EL (cell line): ENCODE measurements at regions not wholly inside any gene's neighbourhood (a gene's known extent, or its start where the extent isn't known, plus 50 kb on each side); places are given as distances from the start of the nearest gene placed in this dataset.

Experiments
- DNase-seq: peaks from one replicate; pipeline ENCODE4 v3.0.0-alpha.2; 2016

DNA sequence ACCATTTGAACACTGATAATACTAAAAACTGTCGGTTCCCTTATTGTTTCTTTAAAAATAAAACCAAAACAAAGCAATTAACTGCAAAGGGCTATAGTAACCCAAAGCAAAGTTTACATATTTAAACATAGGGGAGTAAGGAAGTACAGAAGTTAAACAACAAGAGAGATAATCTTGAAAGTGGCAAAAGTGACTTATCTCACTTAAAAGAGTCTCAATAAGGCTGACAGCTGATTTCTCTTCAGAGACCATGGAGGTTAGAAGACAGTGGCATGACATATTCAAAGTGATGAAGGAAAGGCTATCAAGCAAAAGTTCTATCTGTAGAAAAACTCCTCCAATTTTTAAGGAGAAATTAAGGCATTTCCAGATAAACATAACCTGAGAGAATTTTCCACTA is 233.5 kb upstream of the HDAC9 start:
- no peak for DNase-seq

GRCh38 chr7:18265611-18266281 is 229.8 kb upstream of the HDAC9 start:
- no peak for DNase-seq

- DNase-seq: no peak
These were observed 227.0 kb upstream of the HDAC9 start for GRCh38 chr7:18268571-18268970.

DNA sequence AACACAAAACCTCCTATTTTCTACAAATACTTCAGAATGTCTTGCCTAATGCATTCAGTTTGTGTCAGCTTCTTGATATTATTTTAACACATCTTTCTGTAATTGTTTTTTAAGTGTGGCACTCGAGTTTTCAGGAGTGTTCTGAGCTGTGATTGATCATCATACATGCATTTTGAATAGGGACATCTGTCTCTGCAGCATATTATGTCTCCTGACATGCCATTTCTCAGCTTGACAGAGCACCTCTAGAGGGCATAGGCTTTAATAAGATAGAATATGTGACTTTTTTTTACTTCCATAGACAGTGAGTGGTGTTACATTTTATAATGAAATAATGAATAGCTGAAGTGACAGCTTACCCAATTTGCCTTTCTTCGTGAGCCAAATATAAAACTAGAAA is 219.2 kb upstream of the HDAC9 start:
- no peak for DNase-seq

DNA sequence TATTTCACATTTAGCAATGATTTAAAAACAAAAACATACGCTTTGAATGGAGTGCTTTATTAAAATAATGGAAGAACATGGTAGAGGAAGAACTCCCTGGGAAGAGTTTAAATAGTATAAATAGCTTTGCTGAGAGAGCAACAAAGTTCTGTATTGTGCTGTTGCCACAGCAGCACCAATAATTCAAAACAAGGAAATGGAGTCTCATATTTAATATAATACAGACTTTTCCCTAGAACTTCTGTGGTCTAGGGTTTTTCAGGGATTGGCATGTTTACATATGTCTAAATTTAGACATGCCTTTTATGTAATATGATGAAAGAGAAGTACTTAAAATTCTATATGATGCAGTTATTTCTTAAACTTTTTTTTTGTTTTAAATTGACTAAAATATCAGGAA is 217.2 kb upstream of the HDAC9 start:
- no peak for DNase-seq

DNA sequence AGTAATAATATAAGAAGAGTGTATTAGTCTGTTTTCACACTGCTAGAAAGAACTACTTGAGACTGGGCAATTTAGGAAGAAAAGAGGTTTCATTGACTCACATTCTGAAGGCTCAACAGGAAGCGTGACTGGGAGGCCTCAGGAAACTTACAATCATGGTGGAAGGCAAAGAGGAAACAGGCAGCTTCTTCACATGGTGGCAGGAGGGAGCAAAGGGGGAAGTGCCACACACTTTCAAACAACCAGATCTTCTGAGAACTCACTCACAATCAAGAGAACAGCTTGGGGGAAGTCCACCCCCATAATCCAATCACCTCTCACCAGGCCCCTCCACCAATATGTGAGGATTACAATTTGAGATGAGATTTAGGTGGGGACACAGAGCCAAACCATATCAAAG is 212.5 kb upstream of the HDAC9 start:
- DNase-seq: no peak

- no peak for DNase-seq
These were observed 208.1 kb upstream of the HDAC9 start for GRCh38 chr7:18287482-18287881.

- no peak for DNase-seq
These were observed 207.1 kb upstream of the HDAC9 start for GRCh38 chr7:18288322-18289037.

- DNase-seq: no peak
These were observed 205.8 kb upstream of the HDAC9 start for GRCh38 chr7:18289788-18290187.

- DNase-seq: no peak
These were observed 205.3 kb upstream of the HDAC9 start for GRCh38 chr7:18290223-18290622.

GRCh38 chr7:18290865-18291264 is 204.7 kb upstream of the HDAC9 start:
- DNase-seq: no peak

DNA sequence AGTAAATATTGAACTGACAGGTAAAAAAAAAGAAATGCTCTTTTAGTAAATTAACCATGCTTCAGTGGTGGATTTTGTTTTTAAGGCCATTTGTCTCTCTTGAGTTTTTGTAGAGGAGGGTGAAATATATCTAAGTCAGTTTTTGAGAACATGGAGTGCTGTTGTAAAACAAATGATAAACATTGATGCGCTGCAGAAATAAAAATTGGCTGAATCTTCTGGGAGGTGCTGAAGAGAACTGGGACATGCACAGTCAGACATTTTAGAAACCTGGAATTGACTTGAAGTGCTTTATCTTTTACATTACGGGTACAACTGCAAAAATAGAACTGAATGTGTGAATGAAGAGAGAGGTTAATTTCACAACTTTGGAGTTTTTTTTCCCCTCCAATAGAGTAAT is 203.0 kb upstream of the HDAC9 start:
- no peak for DNase-seq

GRCh38 chr7:18293759-18294158 is 201.8 kb upstream of the HDAC9 start:
- DNase-seq: no peak

GRCh38 chr7:18294411-18294810 is 201.1 kb upstream of the HDAC9 start:
- no peak for DNase-seq

GRCh38 chr7:18295781-18296423 is 199.6 kb upstream of the HDAC9 start:
- no peak for DNase-seq

- no peak for DNase-seq
These were observed 193.5 kb upstream of the HDAC9 start for GRCh38 chr7:18302097-18302496.

DNA sequence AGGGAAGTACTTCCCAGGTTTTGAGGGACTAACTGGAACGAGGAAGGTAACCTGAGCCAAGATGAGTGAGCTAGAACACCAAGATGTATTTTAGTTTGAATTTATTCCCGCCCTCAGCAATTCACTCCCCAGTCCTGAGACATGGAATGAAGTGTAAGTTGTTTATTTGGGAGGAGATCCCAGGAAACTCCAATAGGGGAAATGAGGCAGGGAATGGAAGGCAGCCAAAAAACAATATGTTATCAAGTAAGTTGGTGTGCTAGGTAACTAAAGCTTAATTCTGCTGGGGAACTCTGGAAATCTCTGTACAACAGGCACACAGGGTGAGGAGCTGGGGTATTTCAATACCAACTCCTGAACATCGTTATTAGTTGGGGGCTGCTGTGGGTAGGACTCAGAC is 189.7 kb upstream of the HDAC9 start:
- DNase-seq: no peak

DNA sequence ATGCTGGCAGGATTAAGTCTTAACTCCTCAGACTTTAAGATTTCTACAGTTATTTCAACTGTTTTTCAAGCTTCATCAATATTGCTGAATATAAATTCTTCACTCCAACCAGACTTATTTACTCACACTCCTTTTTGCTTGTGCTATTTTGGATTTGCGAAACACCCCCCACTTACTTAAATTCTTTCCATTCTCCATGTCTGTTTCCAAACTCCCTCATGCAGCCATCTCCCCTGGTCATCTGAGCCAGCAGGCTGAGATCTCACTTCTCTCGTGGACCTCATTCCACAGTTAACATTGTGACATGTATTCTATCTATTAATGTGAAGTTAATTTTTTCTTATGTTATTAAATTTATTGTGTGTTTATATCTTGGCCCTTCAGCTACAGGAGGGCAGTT is 188.9 kb upstream of the HDAC9 start:
- DNase-seq: no peak

GRCh38 chr7:18308938-18309337 is 186.6 kb upstream of the HDAC9 start:
- DNase-seq: no peak

- no peak for DNase-seq
These were observed 183.1 kb upstream of the HDAC9 start for GRCh38 chr7:18312482-18312881.

DNA sequence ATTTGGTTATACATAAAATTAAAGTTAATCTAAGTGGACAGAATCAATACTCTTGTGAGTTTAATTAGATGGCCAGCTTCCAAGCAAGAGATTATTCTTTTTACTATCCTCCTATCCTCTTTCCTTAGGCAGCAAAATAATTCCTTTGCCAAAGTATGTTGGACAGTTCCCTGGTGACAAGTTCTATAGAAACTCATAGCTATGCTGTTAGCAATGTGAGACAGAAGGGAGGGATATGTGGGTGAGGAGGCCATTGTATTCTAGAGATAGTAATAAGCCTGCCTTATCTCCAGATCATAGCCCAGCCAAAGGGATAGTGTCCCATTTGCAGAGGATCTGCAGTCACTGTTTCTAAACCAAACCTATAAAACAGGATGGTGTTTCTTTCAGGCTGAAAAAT is 181.6 kb upstream of the HDAC9 start:
- no peak for DNase-seq

- no peak for DNase-seq
These were observed 180.3 kb upstream of the HDAC9 start for GRCh38 chr7:18315241-18315640.

DNA sequence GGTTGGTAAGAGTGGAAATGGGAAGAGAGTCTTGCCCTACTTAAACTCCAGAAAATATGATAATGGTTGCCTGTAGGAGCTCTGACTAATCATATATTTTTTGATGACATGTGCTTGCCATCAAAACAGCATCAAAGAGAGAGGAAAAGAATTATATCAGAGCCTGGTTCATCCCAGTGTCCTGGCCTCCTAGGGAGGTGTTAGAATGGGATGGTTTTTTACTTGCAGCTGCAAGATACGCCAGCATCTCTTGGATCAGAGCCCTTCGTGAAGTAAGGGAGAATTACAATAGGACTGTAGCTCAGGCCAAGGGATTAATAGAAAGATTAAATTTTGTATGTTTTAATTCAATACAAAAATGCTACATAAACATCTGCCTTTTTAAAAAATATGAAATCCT is 177.6 kb upstream of the HDAC9 start:
- no peak for DNase-seq

GRCh38 chr7:18320422-18320821 is 175.1 kb upstream of the HDAC9 start:
- no peak for DNase-seq
